ENCODE measurements at regions not wholly inside any gene's neighbourhood (a gene's known extent, or its start where the extent isn't known, plus 50 kb on each side); places are given as distances from the start of the nearest gene placed in this dataset.

GRCh38 chrX:36436361-36436760 lies 516.8 kb downstream of the CFAP47 start:
- Mint-ChIP-seq H3K27ac (no peak overlapping the region), H3K27me3 (no peaks in the 10 kb centered on the region)
- intact Hi-C loops (cut with micrococcal nuclease): no loop called here

GRCh38 chrX:36443007-36443406 lies 523.5 kb downstream of the CFAP47 start:
- ChIA-PET CTCF (no interaction called here), POLR2A (no interaction called here)
- no peak for DNase-seq
- H3K4me3 Mint-ChIP-seq: no peak overlapping the region
- intact Hi-C loops (cut with micrococcal nuclease): no loop called here
- no peaks in the 10 kb centered on the region for H3K27me3 Mint-ChIP-seq
- no peak overlapping the region for H3K27ac Mint-ChIP-seq
- H3K9me3 Mint-ChIP-seq: peaks cover 5% of the 10 kb centered on the region
- H3K4me1 Mint-ChIP-seq (ENCODE audit: low read depth): no peaks in the 10 kb centered on the region
- H3K36me3 Mint-ChIP-seq: no peaks in the 10 kb centered on the region

More at GRCh38 chrX:36436361-36436760, 516.8 kb downstream of the CFAP47 start:
- H3K4me3 Mint-ChIP-seq: no peak overlapping the region
- no peaks in the 10 kb centered on the region for H3K9me3 Mint-ChIP-seq
- no peak for DNase-seq
- POLR2A ChIA-PET: no interaction called here
- CTCF ChIA-PET: no interaction called here
- no peaks in the 10 kb centered on the region for H3K4me1 Mint-ChIP-seq (ENCODE audit: low read depth)
- no peaks in the 10 kb centered on the region for H3K36me3 Mint-ChIP-seq

DNA sequence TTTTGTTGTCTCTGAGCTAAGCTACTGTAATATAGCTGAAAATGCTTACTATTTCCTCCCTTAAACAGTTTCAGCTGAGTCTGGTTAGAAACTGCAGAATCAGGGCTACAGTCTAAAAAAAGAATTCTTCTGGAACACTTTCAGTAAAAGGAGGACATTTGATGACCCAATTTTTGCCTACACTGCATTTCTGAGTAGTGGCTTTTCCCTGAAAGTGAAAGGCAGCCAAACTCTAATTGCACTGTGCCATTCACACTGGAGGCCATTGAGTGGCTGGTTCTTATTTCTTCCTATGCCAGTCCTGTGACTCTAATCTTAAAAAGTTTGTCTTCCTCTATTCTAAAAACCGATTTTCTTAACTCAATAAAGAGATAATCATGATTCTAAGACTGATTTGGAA lies 526.0 kb downstream of the CFAP47 start:
- H3K4me3 Mint-ChIP-seq: no peak overlapping the region
- intact Hi-C loops (cut with micrococcal nuclease): no loop called here
- no peak for DNase-seq
- POLR2A ChIA-PET: no interaction called here
- H3K27me3 Mint-ChIP-seq: no peaks in the 10 kb centered on the region
- peaks cover 6% of the 10 kb centered on the region for H3K9me3 Mint-ChIP-seq
- H3K27ac Mint-ChIP-seq: no peak overlapping the region
- no peaks in the 10 kb centered on the region for H3K36me3 Mint-ChIP-seq
- no peaks in the 10 kb centered on the region for H3K4me1 Mint-ChIP-seq (ENCODE audit: low read depth)
- CTCF ChIA-PET: no interaction called here

- H3K4me1 Mint-ChIP-seq (ENCODE audit: low read depth): no peaks in the 10 kb centered on the region
- intact Hi-C loops (cut with micrococcal nuclease): no loop called here
- POLR2A ChIA-PET: no interaction called here
- CTCF ChIA-PET: no interaction called here
- no peak for DNase-seq
- no peak overlapping the region for H3K4me3 Mint-ChIP-seq
- no peak overlapping the region for H3K27ac Mint-ChIP-seq
- peaks cover 3% of the 10 kb centered on the region for H3K9me3 Mint-ChIP-seq
- no peaks in the 10 kb centered on the region for H3K27me3 Mint-ChIP-seq
- no peaks in the 10 kb centered on the region for H3K36me3 Mint-ChIP-seq
Measured at GRCh38 chrX:36462142-36462541, 542.6 kb downstream of the CFAP47 start.

GRCh38 chrX:36480441-36480990 lies 527.6 kb upstream of the FAM47C start:
- Mint-ChIP-seq H3K27ac (no peak overlapping the region), H3K27me3 (no peaks in the 10 kb centered on the region), H3K4me3 (no peak overlapping the region), H3K36me3 (no peaks in the 10 kb centered on the region), H3K4me1 (ENCODE audit: low read depth) (no peaks in the 10 kb centered on the region), H3K9me3 (peaks cover 3% of the 10 kb centered on the region)
- CTCF ChIA-PET: no interaction called here
- DNase-seq: no peak
- POLR2A ChIA-PET: no interaction called here
- intact Hi-C loops (cut with micrococcal nuclease): no loop called here

DNA sequence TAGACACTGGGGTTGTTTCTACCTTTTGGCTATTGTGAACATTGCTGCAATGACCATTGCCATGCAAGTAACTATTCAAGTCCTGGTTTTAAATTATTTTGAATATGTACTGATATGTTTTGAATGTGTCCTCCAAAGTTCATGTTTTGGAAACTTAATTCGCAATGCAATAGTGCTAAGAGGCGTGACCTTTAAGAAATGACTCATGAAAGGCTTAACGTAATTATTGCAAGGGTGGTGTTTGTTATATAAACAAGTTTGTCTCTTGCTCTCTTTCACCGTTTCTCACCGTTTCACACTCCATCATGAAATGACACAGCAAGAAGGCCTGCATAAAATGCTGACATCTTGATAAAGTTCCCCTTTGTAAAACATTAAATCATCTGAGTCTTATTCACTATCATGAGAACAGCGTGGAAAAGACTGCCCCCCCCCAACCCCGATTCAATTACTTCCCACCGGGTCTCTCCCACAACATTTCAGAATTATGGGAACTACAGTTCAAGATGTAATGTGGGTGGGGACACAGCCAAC lies 506.9 kb upstream of the FAM47C start:
- Mint-ChIP-seq H3K9me3 (no peaks in the 10 kb centered on the region), H3K27ac (no peak overlapping the region), H3K4me1 (ENCODE audit: low read depth) (no peaks in the 10 kb centered on the region), H3K36me3 (no peaks in the 10 kb centered on the region), H3K4me3 (no peak overlapping the region), H3K27me3 (no peaks in the 10 kb centered on the region)
- no peak for DNase-seq
- CTCF ChIA-PET: no interaction called here
- POLR2A ChIA-PET: no interaction called here
- intact Hi-C loops (cut with micrococcal nuclease): no loop called here

DNA sequence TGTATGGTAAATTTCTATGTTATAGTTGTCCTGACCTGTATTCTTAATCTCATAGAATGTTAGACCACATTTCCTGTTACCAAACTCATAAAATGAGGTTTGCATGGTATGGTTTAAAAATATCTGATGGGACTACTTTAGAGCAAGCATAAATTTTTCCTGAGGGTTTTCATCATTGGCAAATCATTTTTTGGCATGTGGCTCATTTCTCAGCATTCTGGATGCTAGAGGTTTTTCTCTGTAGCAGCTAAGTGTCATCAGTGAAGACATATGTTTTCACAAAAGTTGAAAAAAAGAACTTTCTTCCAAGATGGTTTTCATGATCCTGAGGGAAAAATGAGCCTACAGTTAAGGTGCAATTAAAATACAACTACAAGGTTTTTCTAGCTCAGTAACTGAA lies 503.5 kb upstream of the FAM47C start:
- Mint-ChIP-seq H3K9me3 (peaks cover 11% of the 10 kb centered on the region), H3K4me3 (no peak overlapping the region), H3K4me1 (ENCODE audit: low read depth) (no peaks in the 10 kb centered on the region), H3K36me3 (no peaks in the 10 kb centered on the region), H3K27ac (no peak overlapping the region), H3K27me3 (no peaks in the 10 kb centered on the region)
- intact Hi-C loops (cut with micrococcal nuclease): no loop called here
- ChIA-PET POLR2A (no interaction called here), CTCF (no interaction called here)
- no peak for DNase-seq

DNA sequence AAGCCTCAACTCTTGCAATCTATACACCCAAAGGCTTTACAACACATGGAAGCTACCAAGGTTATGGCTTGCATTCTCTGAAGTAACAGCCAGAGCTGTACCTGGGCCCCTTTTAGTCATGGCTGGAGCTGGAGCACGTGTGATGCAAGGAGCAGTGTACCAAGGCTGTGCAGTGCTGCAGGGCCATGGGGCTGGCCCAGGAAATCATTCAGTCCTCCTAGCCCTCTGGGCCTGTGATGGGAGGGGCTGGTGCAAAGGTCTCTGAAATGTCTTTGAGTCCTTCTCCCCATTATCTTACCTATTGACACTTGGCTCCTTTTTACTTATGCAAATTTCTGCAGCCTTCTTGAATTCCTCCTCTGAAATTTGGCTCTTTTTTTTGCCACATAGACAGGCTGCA lies 500.1 kb upstream of the FAM47C start:
- no peak for DNase-seq
- intact Hi-C loops (cut with micrococcal nuclease): no loop called here
- ChIA-PET POLR2A (no interaction called here), CTCF (no interaction called here)
- Mint-ChIP-seq H3K36me3 (no peaks in the 10 kb centered on the region), H3K27me3 (no peaks in the 10 kb centered on the region), H3K4me1 (ENCODE audit: low read depth) (no peaks in the 10 kb centered on the region), H3K4me3 (no peak overlapping the region), H3K9me3 (peaks cover 11% of the 10 kb centered on the region), H3K27ac (no peak overlapping the region)

DNA sequence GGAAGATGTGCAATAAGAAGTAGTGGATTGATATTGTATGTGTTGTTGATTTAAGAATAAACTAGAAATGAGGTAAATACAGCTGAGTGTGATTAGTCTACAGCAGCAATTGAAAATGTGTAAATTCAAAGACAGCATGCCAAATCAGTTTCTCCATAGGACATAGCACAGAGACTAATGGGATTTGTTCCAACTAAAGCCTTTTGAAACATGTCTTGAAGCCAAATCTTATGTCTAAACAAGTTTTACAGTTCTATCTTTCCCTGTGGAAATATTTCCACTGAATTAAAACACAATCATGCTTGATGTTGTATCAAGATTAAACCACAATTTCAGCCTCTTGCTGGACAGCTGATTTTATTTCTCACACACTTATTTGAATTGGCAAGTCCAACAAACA lies 497.4 kb upstream of the FAM47C start:
- intact Hi-C loops (cut with micrococcal nuclease): no loop called here
- H3K9me3 Mint-ChIP-seq: peaks cover 20% of the 10 kb centered on the region
- no peaks in the 10 kb centered on the region for H3K27me3 Mint-ChIP-seq
- H3K36me3 Mint-ChIP-seq: no peaks in the 10 kb centered on the region
- DNase-seq: no peak
- no peak overlapping the region for H3K4me3 Mint-ChIP-seq
- H3K4me1 Mint-ChIP-seq (ENCODE audit: low read depth): no peaks in the 10 kb centered on the region
- ChIA-PET CTCF (no interaction called here), POLR2A (no interaction called here)
- no peak overlapping the region for H3K27ac Mint-ChIP-seq

- Mint-ChIP-seq H3K27me3 (no peaks in the 10 kb centered on the region), H3K4me1 (ENCODE audit: low read depth) (no peaks in the 10 kb centered on the region), H3K36me3 (no peaks in the 10 kb centered on the region), H3K27ac (no peak overlapping the region), H3K9me3 (no peaks in the 10 kb centered on the region), H3K4me3 (no peak overlapping the region)
- CTCF ChIA-PET: no interaction called here
- DNase-seq: no peak
- intact Hi-C loops (cut with micrococcal nuclease): no loop called here
- POLR2A ChIA-PET: no interaction called here
Measured at GRCh38 chrX:36528661-36529060, 479.5 kb upstream of the FAM47C start.

GRCh38 chrX:36534900-36535299 lies 473.3 kb upstream of the FAM47C start:
- Mint-ChIP-seq H3K9me3 (no peaks in the 10 kb centered on the region), H3K36me3 (no peaks in the 10 kb centered on the region)

GRCh38 chrX:36543499-36543898 lies 464.7 kb upstream of the FAM47C start:
- intact Hi-C loops (cut with micrococcal nuclease): no loop called here
- Mint-ChIP-seq H3K4me1 (ENCODE audit: low read depth) (no peaks in the 10 kb centered on the region), H3K9me3 (no peaks in the 10 kb centered on the region), H3K27me3 (no peaks in the 10 kb centered on the region), H3K27ac (no peak overlapping the region), H3K4me3 (no peak overlapping the region), H3K36me3 (no peaks in the 10 kb centered on the region)
- DNase-seq: no peak
- ChIA-PET POLR2A (no interaction called here), CTCF (no interaction called here)

More at GRCh38 chrX:36534900-36535299, 473.3 kb upstream of the FAM47C start:
- ChIA-PET POLR2A (no interaction called here), CTCF (no interaction called here)
- Mint-ChIP-seq H3K27ac (no peak overlapping the region), H3K4me1 (ENCODE audit: low read depth) (no peaks in the 10 kb centered on the region), H3K4me3 (no peak overlapping the region), H3K27me3 (no peaks in the 10 kb centered on the region)
- intact Hi-C loops (cut with micrococcal nuclease): no loop called here
- no peak for DNase-seq

GRCh38 chrX:36562986-36563385 lies 445.2 kb upstream of the FAM47C start:
- no peak for DNase-seq
- Mint-ChIP-seq H3K4me3 (no peak overlapping the region), H3K4me1 (ENCODE audit: low read depth) (no peaks in the 10 kb centered on the region), H3K9me3 (no peaks in the 10 kb centered on the region), H3K27ac (no peak overlapping the region), H3K27me3 (no peaks in the 10 kb centered on the region), H3K36me3 (no peaks in the 10 kb centered on the region)
- intact Hi-C loops (cut with micrococcal nuclease): no loop called here
- POLR2A ChIA-PET: no interaction called here
- CTCF ChIA-PET: no interaction called here

- DNase-seq: no peak
- CTCF ChIA-PET: no interaction called here
- intact Hi-C loops (cut with micrococcal nuclease): no loop called here
- no peak overlapping the region for H3K4me3 Mint-ChIP-seq
- H3K27ac Mint-ChIP-seq: no peak overlapping the region
- no peaks in the 10 kb centered on the region for H3K9me3 Mint-ChIP-seq
- POLR2A ChIA-PET: no interaction called here
- no peaks in the 10 kb centered on the region for H3K27me3 Mint-ChIP-seq
- H3K36me3 Mint-ChIP-seq: no peaks in the 10 kb centered on the region
- H3K4me1 Mint-ChIP-seq (ENCODE audit: low read depth): no peaks in the 10 kb centered on the region
Measured at GRCh38 chrX:36568946-36569345, 439.2 kb upstream of the FAM47C start.
